NCI-H146 (cell line): ENCODE measurements at regions not wholly inside any gene's neighbourhood (a gene's known extent, or its start where the extent isn't known, plus 50 kb on each side); places are given as distances from the start of the nearest gene placed in this dataset.

Source experiments
- DNase-seq: peaks from one replicate; lab custom pipeline; 2025; lab: John Stamatoyannopoulos, UW

- DNase-seq, result no peak
Observed at GRCh38 chr9:693201-694091, 148.1 kb upstream of the DMRT1 start.

- DNase-seq, result no peak
Observed at GRCh38 chr9:694092-694402, 147.4 kb upstream of the DMRT1 start.

- DNase-seq, result no peak
Observed at GRCh38 chr9:694403-695154, 146.9 kb upstream of the DMRT1 start.

GRCh38 chr9:695252-695651, 146.2 kb upstream of the DMRT1 start:
- DNase-seq, result no peak

GRCh38 chr9:696332-697323, 144.9 kb upstream of the DMRT1 start:
- no peak for DNase-seq

- DNase-seq, result no peak
Observed at GRCh38 chr9:698276-698675, 143.2 kb upstream of the DMRT1 start.

GRCh38 chr9:698954-699353, 142.5 kb upstream of the DMRT1 start:
- DNase-seq, result no peak

- no peak for DNase-seq
Observed at GRCh38 chr9:699396-699795, 142.1 kb upstream of the DMRT1 start.

GRCh38 chr9:700365-701282, 140.9 kb upstream of the DMRT1 start:
- no peak for DNase-seq

GRCh38 chr9:703392-703791, 138.1 kb upstream of the DMRT1 start:
- no peak for DNase-seq

- no peak for DNase-seq
Observed at GRCh38 chr9:706073-706472, 135.4 kb upstream of the DMRT1 start.

- DNase-seq, result no peak
Observed at GRCh38 chr9:706606-707459, 134.7 kb upstream of the DMRT1 start.

- DNase-seq, result no peak
Observed at GRCh38 chr9:708182-708550, 133.3 kb upstream of the DMRT1 start.

- DNase-seq, result no peak
Observed at GRCh38 chr9:708551-709432, 132.7 kb upstream of the DMRT1 start.

- DNase-seq, result no peak
Observed at GRCh38 chr9:710951-711745, 130.3 kb upstream of the DMRT1 start.

- no peak for DNase-seq
Observed at GRCh38 chr9:711761-712553, 129.5 kb upstream of the DMRT1 start.

- no peak for DNase-seq
Observed at GRCh38 chr9:712643-713042, 128.9 kb upstream of the DMRT1 start.

- DNase-seq, result no peak
Observed at GRCh38 chr9:713091-713490, 128.4 kb upstream of the DMRT1 start.
